HG02571 (cell line): ENCODE measurements at regions not wholly inside any gene's neighbourhood (a gene's known extent, or its start where the extent isn't known, plus 50 kb on each side); places are given as distances from the start of the nearest gene placed in this dataset.
"Not testable (repeated sequence)": the region's sequence is repeated elsewhere in the genome, so short reads cannot be mapped to it uniquely, and the experiment has no call there.

Source experiments
- ATAC-seq: cut with Tn5 transposase; IDR thresholded peaks from one replicate; pipeline ENCODE4 v1.9.1; 2021; ENCODE audit warnings: mild to moderate bottlenecking, moderate library complexity; ENCODE audit not compliant: unreplicated experiment

- ATAC-seq, result no peak
These were observed 468.7 kb upstream of the ZEB2 start for GRCh38 chr2:144988591-144988990.

- no peak for ATAC-seq
These were observed 466.8 kb upstream of the ZEB2 start for GRCh38 chr2:144986691-144987090.

- ATAC-seq, result no peak
These were observed 464.1 kb upstream of the ZEB2 start for GRCh38 chr2:144984038-144984437.

- no peak for ATAC-seq
These were observed 463.2 kb upstream of the ZEB2 start for GRCh38 chr2:144983107-144983506.

- ATAC-seq, result no peak
These were observed 462.6 kb upstream of the ZEB2 start for GRCh38 chr2:144982481-144982880.

GRCh38 chr2:144975881-144976280 lies 456.0 kb upstream of the ZEB2 start:
- ATAC-seq, result no peak

GRCh38 chr2:144972676-144973075 lies 452.8 kb upstream of the ZEB2 start:
- ATAC-seq, result no peak

GRCh38 chr2:144971786-144972335 lies 451.9 kb upstream of the ZEB2 start:
- no peak for ATAC-seq

GRCh38 chr2:144970410-144970809 lies 450.5 kb upstream of the ZEB2 start:
- not testable (repeated sequence) for ATAC-seq

- ATAC-seq, result not testable (repeated sequence)
These were observed 449.6 kb upstream of the ZEB2 start for GRCh38 chr2:144969564-144969963.

GRCh38 chr2:144967961-144968360 lies 448.0 kb upstream of the ZEB2 start:
- no peak for ATAC-seq

GRCh38 chr2:144965172-144965571 lies 445.3 kb upstream of the ZEB2 start:
- no peak for ATAC-seq

- no peak for ATAC-seq
These were observed 443.1 kb upstream of the ZEB2 start for GRCh38 chr2:144963031-144963430.

- ATAC-seq, result no peak
These were observed 439.5 kb upstream of the ZEB2 start for GRCh38 chr2:144959416-144959815.

GRCh38 chr2:144950899-144951560 lies 431.1 kb upstream of the ZEB2 start:
- ATAC-seq, result no peak

- ATAC-seq, result no peak
These were observed 428.4 kb upstream of the ZEB2 start for GRCh38 chr2:144948205-144948855.

- no peak for ATAC-seq
These were observed 427.8 kb upstream of the ZEB2 start for GRCh38 chr2:144947709-144948037.

GRCh38 chr2:144946263-144946662 lies 426.3 kb upstream of the ZEB2 start:
- no peak for ATAC-seq

- no peak for ATAC-seq
These were observed 424.8 kb upstream of the ZEB2 start for GRCh38 chr2:144944546-144945220.

- no peak for ATAC-seq
These were observed 424.1 kb upstream of the ZEB2 start for GRCh38 chr2:144943986-144944385.

- no peak for ATAC-seq
These were observed 423.5 kb upstream of the ZEB2 start for GRCh38 chr2:144943293-144943941.
